H1 (cell line): ENCODE measurements at regions not wholly inside any gene's neighbourhood (a gene's known extent, or its start where the extent isn't known, plus 50 kb on each side); places are given as distances from the start of the nearest gene placed in this dataset.

Experiments
- GTF2F1 ChIP-seq: IDR thresholded peaks from 2 replicates; pipeline ENCODE4 v1.6.1; 2012; ENCODE audit warnings: low read depth, low read length, improper control_type of control experiment, borderline replicate concordance
- KDM4A ChIP-seq: IDR thresholded peaks from one replicate; pipeline ENCODE4 v1.7.1; 2012; ENCODE audit warnings: low read depth, mild to moderate bottlenecking, moderate library complexity, low read length, inconsistent platforms; ENCODE audit not compliant: severe bottlenecking
- SAP30 ChIP-seq: fragments of 300-600 bp; sonication (generic); IDR thresholded peaks from 2 replicates; pipeline ENCODE4 v1.7.1; 2012; ENCODE audit warnings: low read length, moderate library complexity, mild to moderate bottlenecking, inconsistent platforms; ENCODE audit not compliant: insufficient read depth, insufficient replicate concordance

- TF ChIP-seq SAP30, result no peak
- TF ChIP-seq GTF2F1, result no peak
- no peak for TF ChIP-seq KDM4A
Measured at GRCh38 chr18:75681538-75682115, 254.1 kb upstream of the SMIM21 start (continued).
